ENCODE measurements at regions not wholly inside any gene's neighbourhood (a gene's known extent, or its start where the extent isn't known, plus 50 kb on each side); places are given as distances from the start of the nearest gene placed in this dataset.

DNA sequence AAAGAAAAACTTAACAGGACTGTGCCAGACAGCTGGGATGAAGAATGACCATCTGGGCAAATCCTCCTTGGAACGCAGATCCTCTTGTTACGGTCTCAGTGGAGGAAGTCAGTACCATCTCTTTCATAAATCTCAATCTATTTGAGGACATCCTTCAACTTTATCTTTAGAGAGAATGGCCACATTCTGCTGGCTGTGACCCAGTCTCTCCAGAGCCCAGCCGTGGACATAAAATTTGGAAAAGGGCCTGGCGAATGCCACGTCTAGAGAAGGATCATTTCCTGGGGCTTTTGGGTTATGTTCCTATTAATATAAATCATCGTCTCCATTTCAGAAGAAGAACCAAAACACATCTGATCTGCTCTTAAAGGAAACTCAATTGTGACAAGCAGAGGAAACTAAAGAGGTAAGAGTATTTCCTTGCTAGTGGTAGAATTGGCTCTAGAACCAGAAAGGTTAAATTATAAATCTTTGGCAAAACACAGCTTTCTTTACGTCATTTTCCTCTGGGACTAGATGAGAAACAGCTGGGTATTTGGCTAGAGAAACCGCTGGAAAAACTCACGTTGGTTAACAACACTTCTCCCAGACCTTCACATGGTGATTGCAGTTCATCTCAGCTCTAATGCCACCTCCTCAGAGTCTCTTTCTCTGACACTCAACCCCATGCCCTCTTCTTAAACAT is 164.7 kb downstream of the CHIC2 start (continued):
- TF ChIP-seq ZBTB17 (tag by site-specific recombination; IDR thresholded peaks at IDR 0.05) (no peak), ZNF140 (tag by site-specific recombination; IDR thresholded peaks at IDR 0.05) (no peak)
- TF ChIP-seq, protein P1, sequence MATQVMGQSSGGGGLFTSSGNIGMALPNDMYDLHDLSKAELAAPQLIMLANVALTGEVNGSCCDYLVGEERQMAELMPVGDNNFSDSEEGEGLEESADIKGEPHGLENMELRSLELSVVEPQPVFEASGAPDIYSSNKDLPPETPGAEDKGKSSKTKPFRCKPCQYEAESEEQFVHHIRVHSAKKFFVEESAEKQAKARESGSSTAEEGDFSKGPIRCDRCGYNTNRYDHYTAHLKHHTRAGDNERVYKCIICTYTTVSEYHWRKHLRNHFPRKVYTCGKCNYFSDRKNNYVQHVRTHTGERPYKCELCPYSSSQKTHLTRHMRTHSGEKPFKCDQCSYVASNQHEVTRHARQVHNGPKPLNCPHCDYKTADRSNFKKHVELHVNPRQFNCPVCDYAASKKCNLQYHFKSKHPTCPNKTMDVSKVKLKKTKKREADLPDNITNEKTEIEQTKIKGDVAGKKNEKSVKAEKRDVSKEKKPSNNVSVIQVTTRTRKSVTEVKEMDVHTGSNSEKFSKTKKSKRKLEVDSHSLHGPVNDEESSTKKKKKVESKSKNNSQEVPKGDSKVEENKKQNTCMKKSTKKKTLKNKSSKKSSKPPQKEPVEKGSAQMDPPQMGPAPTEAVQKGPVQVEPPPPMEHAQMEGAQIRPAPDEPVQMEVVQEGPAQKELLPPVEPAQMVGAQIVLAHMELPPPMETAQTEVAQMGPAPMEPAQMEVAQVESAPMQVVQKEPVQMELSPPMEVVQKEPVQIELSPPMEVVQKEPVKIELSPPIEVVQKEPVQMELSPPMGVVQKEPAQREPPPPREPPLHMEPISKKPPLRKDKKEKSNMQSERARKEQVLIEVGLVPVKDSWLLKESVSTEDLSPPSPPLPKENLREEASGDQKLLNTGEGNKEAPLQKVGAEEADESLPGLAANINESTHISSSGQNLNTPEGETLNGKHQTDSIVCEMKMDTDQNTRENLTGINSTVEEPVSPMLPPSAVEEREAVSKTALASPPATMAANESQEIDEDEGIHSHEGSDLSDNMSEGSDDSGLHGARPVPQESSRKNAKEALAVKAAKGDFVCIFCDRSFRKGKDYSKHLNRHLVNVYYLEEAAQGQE (tag by site-specific recombination; IDR thresholded peaks at IDR 0.05) = no peak
- TF ChIP-seq, protein P2, sequence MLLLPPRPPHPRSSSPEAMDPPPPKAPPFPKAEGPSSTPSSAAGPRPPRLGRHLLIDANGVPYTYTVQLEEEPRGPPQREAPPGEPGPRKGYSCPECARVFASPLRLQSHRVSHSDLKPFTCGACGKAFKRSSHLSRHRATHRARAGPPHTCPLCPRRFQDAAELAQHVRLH (tag by site-specific recombination; IDR thresholded peaks at IDR 0.05) = no peak
- TF ChIP-seq, protein P3, sequence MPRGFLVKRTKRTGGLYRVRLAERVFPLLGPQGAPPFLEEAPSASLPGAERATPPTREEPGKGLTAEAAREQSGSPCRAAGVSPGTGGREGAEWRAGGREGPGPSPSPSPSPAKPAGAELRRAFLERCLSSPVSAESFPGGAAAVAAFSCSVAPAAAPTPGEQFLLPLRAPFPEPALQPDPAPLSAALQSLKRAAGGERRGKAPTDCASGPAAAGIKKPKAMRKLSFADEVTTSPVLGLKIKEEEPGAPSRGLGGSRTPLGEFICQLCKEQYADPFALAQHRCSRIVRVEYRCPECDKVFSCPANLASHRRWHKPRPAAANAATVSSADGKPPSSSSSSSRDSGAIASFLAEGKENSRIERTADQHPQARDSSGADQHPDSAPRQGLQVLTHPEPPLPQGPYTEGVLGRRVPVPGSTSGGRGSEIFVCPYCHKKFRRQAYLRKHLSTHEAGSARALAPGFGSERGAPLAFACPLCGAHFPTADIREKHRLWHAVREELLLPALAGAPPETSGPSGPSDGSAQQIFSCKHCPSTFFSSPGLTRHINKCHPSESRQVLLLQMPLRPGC (tag by site-specific recombination; IDR thresholded peaks at IDR 0.05) = no peak

DNA sequence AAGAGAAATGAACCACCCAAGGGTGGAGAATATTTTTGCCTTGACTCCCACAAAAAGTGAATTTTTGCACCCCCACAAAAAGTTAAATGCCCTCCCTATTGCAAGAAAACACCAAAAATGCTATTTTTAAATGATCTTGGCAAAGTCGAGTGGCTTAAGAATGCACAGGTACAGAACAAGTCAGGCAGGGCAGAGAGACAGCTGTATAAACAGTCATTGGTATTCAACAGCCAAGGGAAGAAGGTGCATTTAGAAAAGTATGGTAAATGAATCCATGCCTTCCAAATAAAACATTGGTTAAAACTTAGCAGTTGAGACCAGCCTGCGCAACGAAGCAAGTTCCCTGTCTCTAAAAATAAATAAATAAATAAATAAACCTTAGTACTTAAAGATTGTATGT is 169.3 kb downstream of the CHIC2 start:
- TF ChIP-seq KLF1 (tag by site-specific recombination; IDR thresholded peaks at IDR 0.05) = no peak
- no peak for TF ChIP-seq GFI1B (tag by site-specific recombination; IDR thresholded peaks at IDR 0.05)
- no peak for TF ChIP-seq ZFP69B (tag by site-specific recombination; IDR thresholded peaks at IDR 0.05)
- TF ChIP-seq ZNF558 (tag by site-specific recombination; IDR thresholded peaks at IDR 0.05) = no peak
- no peak for TF ChIP-seq ZNF707 (tag by site-specific recombination; IDR thresholded peaks at IDR 0.05)
- TF ChIP-seq ZNF174 (tag by site-specific recombination; IDR thresholded peaks at IDR 0.05) = no peak
- TF ChIP-seq, protein P4, sequence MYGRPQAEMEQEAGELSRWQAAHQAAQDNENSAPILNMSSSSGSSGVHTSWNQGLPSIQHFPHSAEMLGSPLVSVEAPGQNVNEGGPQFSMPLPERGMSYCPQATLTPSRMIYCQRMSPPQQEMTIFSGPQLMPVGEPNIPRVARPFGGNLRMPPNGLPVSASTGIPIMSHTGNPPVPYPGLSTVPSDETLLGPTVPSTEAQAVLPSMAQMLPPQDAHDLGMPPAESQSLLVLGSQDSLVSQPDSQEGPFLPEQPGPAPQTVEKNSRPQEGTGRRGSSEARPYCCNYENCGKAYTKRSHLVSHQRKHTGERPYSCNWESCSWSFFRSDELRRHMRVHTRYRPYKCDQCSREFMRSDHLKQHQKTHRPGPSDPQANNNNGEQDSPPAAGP (tag by site-specific recombination; IDR thresholded peaks at IDR 0.05) = no peak
- TF ChIP-seq ZNF473 (tag by site-specific recombination; IDR thresholded peaks at IDR 0.05) = no peak
- TF ChIP-seq ZSCAN30 (tag by site-specific recombination; IDR thresholded peaks at IDR 0.05) = no peak
- no peak for TF ChIP-seq HOXA7 (CRISPR knock-in tag; IDR thresholded peaks at IDR 0.05; ENCODE audit: borderline replicate concordance)
- no peak for TF ChIP-seq ZNF223 (tag by site-specific recombination; IDR thresholded peaks at IDR 0.05)
- no peak for TF ChIP-seq FEZF1 (tag by site-specific recombination; IDR thresholded peaks at IDR 0.05)
- no peak for TF ChIP-seq ZNF114 (tag by site-specific recombination; IDR thresholded peaks at IDR 0.05)
- Histone ChIP-seq H3K27ac (ENCODE audit: extremely low read depth, low read depth, low read length) (no peak overlapping the region), H3K4me3 (ENCODE audit: low read depth, low read length) (no peak overlapping the region), H3K4me1 (ENCODE audit: control insufficient read depth, insufficient read depth, low read length) (no peaks in the 10 kb centered on the region), H3K36me3 (ENCODE audit: control insufficient read depth in 2 of 2, insufficient read depth in 1 of 2, low read length in 2 of 2) (no peaks in the 10 kb centered on the region), H3K9me3 (ENCODE audit: control insufficient read depth, insufficient read depth, low read depth, low read length) (no peaks in the 10 kb centered on the region)
- ChIA-PET CTCF (interaction anchor here (0.7 kb wide), 1 partner anchor 339 kb away, joined by 3 read pairs; no protein-coding TSS in a partner anchor), POLR2A (no interaction called here)

DNA sequence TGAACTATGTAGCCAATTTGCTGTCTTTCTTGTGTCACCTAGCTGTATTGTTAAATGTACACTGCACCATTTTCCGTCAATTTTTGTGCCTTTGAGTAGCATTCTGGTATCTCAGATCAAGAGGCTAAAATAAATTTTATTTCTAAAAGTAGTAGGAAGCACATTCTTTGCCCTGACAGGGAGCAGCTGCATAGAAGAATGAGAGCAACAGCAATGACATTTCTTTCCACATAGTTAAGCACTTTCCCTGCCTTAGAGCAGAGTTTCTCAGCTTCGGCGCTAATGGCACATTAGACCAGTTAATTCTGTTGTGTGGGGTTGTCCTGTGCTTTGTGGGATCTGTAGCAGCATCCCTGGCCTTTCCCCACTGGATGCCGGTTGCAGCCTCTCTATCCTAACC is 173.9 kb downstream of the CHIC2 start:
- CTCF ChIA-PET = no interaction called here
- no peak overlapping the region for H3K27ac ChIP-seq (ENCODE audit: extremely low read depth, low read depth, low read length)
- TF ChIP-seq KLF7 (tag by site-specific recombination; IDR thresholded peaks at IDR 0.05; ENCODE audit: borderline replicate concordance) (no peak), MYNN (tag by site-specific recombination; IDR thresholded peaks at IDR 0.05; ENCODE audit: borderline replicate concordance) (no peak), ZNF404 (tag by site-specific recombination; IDR thresholded peaks at IDR 0.05) (no peak), ZNF302 (tag by site-specific recombination; IDR thresholded peaks at IDR 0.05; ENCODE audit: low read depth) (no peak)
- TF ChIP-seq, protein P5, sequence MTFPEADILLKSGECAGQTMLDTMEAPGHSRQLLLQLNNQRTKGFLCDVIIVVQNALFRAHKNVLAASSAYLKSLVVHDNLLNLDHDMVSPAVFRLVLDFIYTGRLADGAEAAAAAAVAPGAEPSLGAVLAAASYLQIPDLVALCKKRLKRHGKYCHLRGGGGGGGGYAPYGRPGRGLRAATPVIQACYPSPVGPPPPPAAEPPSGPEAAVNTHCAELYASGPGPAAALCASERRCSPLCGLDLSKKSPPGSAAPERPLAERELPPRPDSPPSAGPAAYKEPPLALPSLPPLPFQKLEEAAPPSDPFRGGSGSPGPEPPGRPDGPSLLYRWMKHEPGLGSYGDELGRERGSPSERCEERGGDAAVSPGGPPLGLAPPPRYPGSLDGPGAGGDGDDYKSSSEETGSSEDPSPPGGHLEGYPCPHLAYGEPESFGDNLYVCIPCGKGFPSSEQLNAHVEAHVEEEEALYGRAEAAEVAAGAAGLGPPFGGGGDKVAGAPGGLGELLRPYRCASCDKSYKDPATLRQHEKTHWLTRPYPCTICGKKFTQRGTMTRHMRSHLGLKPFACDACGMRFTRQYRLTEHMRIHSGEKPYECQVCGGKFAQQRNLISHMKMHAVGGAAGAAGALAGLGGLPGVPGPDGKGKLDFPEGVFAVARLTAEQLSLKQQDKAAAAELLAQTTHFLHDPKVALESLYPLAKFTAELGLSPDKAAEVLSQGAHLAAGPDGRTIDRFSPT (tag by site-specific recombination; IDR thresholded peaks at IDR 0.05) = no peak
- TF ChIP-seq, protein P6, sequence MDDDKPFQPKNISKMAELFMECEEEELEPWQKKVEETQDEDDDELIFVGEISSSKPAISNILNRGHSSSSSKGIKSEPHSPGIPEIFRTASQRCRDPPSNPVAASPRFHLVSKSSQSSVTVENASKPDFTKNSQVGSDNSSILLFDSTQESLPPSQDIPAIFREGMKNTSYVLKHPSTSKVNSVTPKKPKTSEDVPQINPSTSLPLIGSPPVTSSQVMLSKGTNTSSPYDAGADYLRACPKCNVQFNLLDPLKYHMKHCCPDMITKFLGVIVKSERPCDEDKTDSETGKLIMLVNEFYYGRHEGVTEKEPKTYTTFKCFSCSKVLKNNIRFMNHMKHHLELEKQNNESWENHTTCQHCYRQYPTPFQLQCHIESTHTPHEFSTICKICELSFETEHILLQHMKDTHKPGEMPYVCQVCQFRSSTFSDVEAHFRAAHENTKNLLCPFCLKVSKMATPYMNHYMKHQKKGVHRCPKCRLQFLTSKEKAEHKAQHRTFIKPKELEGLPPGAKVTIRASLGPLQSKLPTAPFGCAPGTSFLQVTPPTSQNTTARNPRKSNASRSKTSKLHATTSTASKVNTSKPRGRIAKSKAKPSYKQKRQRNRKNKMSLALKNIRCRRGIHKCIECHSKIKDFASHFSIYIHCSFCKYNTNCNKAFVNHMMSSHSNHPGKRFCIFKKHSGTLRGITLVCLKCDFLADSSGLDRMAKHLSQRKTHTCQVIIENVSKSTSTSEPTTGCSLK (tag by site-specific recombination; IDR thresholded peaks at IDR 0.05) = no peak

More for the DNA sequence above, 173.9 kb downstream of the CHIC2 start:
- H3K36me3 ChIP-seq (ENCODE audit: control insufficient read depth in 2 of 2, insufficient read depth in 1 of 2, low read length in 2 of 2) = no peaks in the 10 kb centered on the region
- H3K4me1 ChIP-seq (ENCODE audit: control insufficient read depth, insufficient read depth, low read length) = peaks cover 3% of the 10 kb centered on the region; the same call in 1 of the 2 replicates
- POLR2A ChIA-PET = no interaction called here
- no peaks in the 10 kb centered on the region for H3K9me3 ChIP-seq (ENCODE audit: control insufficient read depth, insufficient read depth, low read depth, low read length)
- H3K4me3 ChIP-seq (ENCODE audit: low read depth, low read length) = no peak overlapping the region
